Lung (tissue), 11 donors: ENCODE measurements at regions not wholly inside any gene's neighbourhood (a gene's known extent, or its start where the extent isn't known, plus 50 kb on each side); places are given as distances from the start of the nearest gene placed in this dataset.

Source experiments
- ATAC-seq: fragments of 200-7000 bp; cut with Tn5 transposase; one replicate; pipeline ENCODE4 v1.9.1; 2020; ENCODE audit warnings: moderate number of reproducible peaks; ENCODE audit not compliant: insufficient read depth, low FRiP score
- DNase-seq, 3 donors: peaks; one replicate each; pipeline ENCODE4 v3.0.0-alpha.2; 2013 to 2017
- H3K27ac ChIP-seq, 2 donors: one replicate each; pipeline ENCODE4 v1.5.1; 2013; ENCODE audit warnings: mild to moderate bottlenecking in 2 of 2, moderate library complexity in 2 of 2, control low read depth in 1 of 2, inconsistent platforms in 1 of 2, low read depth in 1 of 2, low read length in 1 of 2
- H3K27me3 ChIP-seq, 3 donors: one replicate each; pipeline ENCODE4 v1.5.1; 2013; ENCODE audit warnings: low read length in 2 of 3; ENCODE audit not compliant: control insufficient read depth in 3 of 3, insufficient read depth in 3 of 3
- H3K36me3 ChIP-seq, 4 donors: one replicate each; pipeline ENCODE4 v1.5.1; 2013; ENCODE audit warnings: low read length in 4 of 4, mild to moderate bottlenecking in 1 of 4, moderate library complexity in 1 of 4; ENCODE audit not compliant: control insufficient read depth in 4 of 4, insufficient read depth in 4 of 4
- H3K4me1 ChIP-seq, 5 donors: one replicate each; pipeline ENCODE4 v1.5.1; 2013; ENCODE audit warnings: low read length in 5 of 5, mild to moderate bottlenecking in 2 of 5, moderate library complexity in 1 of 5; ENCODE audit not compliant: control insufficient read depth in 5 of 5, insufficient read depth in 5 of 5
- H3K4me3 ChIP-seq: one replicate; pipeline ENCODE4 v1.5.1; 2013; ENCODE audit warnings: mild to moderate bottlenecking, control low read depth, moderate library complexity
- H3K9ac ChIP-seq, 2 donors: one replicate each; pipeline ENCODE4 v1.5.1; 2013; ENCODE audit warnings: low read length in 2 of 2, control low read depth in 1 of 2; ENCODE audit not compliant: insufficient read depth in 1 of 2
- H3K9me3 ChIP-seq, 4 donors: one replicate each; pipeline ENCODE4 v1.5.1; 2013; ENCODE audit warnings: low read length in 3 of 4, mild to moderate bottlenecking in 1 of 4, moderate library complexity in 1 of 4; ENCODE audit not compliant: control insufficient read depth in 4 of 4, insufficient read depth in 3 of 4
- CTCF ChIP-seq: IDR thresholded peaks from 2 replicates; pipeline ENCODE4 v1.5.1; 2012; ENCODE audit warnings: mild to moderate bottlenecking; ENCODE audit errors: control extremely low read depth, extremely low read depth
- WGBS, 2 donors: extraction: QIAGEN DNeasy Blood & Tissue Kit; methylation state at CpG; one replicate each; pipeline ENCODE4 v1.1.7; 2013; 5-methylcytosine and 5-hydroxymethylcytosine counted together
- donor health status: control.
- donor health status: control.
- donor health status: Bipolar disorder and iron deficiency.
- donor health status: healthy.
- donor health status: DM: yes; HTN: yes; CAD: no.

DNA sequence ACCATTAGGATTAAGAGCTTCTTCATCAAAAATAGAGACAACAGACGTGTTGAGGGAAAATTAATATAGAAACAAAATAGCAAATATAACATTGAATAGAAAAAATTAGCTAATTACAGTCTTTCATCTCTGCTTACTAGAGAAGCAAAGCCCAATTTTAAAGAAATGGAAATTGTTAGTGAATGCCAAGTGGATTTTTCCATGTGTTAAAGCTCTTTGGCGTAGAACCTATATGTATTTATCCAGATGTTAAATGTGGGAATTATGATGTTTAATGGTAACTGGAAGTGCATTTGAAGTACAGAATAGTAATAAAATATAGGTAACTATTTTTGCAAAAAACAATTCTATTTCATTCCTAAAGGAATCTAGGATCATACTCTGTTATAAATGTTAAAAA, 212.0 kb upstream of the COL3A1 start:
- Histone ChIP-seq H3K36me3 (no peaks in the 10 kb centered on the region), H3K4me3 (no peak overlapping the region), H3K27me3 (no peaks in the 10 kb centered on the region), H3K4me1 (peaks cover 0 to 3% (median 0%) of the 10 kb centered on the region in 5 donors), H3K9me3 (peaks cover 0 to 3% (median 1%) of the 10 kb centered on the region in 4 donors), H3K9ac (no peak overlapping the region), H3K27ac (no peak overlapping the region)
- ATAC-seq (no peak), DNase-seq (no peak)
- TF ChIP-seq CTCF = no peak
- 86 to 88% methylated on average over 2 of the region's 2 CpGs for WGBS, 2 donors

DNA sequence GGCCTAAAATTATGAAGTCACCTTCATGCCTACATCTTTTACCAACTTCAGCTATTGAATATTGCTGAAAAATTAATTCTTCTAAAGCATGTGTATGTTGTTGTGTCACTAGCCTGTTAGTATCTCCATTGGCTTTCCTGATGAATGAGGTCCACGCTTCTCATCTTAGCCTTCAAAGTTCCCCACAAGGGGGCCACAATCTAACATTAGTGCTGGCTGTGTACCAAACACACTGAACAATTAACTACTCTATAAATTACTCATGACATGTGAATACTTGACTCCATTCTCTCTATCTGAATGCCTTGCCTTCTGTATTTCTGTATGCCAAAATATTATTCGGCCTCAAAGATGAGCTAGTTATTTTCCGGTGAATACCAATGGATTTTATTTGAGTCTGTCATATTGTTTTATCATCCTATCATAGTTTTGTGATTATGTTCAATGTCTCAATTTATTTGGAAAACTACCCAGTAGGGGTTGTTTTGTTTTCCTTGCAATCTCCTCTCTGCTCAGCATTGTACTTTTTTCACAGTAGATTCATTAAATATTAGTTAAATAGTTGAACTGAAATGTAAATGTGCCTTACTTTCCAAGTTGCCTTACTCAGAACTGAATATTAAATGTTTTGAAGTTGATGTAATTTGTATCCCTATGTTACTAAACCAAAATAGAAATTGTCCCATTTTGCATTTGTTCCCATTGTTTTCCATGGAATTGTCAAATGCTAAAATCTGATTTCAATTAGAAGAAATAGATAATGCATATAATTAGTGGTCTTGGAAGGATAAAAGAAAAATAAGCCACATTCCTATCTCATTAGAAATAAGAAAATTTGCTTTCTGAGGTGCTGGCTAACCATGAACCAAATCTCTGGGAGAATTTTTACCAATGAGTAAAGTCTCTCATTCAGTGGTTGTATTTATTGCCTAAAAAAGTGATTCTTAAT, 208.4 kb upstream of the COL3A1 start:
- Histone ChIP-seq H3K27ac (no peak overlapping the region), H3K4me3 (no peak overlapping the region), H3K36me3 (no peaks in the 10 kb centered on the region), H3K27me3 (no peaks in the 10 kb centered on the region), H3K4me1 (peaks cover 0 to 3% (median 0%) of the 10 kb centered on the region in 5 donors), H3K9ac (no peak overlapping the region), H3K9me3 (no peaks in the 10 kb centered on the region)
- DNase-seq (peak in 1 of 3 donors; percentile 13), ATAC-seq (no peak)
- no peak for TF ChIP-seq CTCF
- 66 to 70% methylated on average over 3 of the region's 3 CpGs for WGBS, 2 donors

DNA sequence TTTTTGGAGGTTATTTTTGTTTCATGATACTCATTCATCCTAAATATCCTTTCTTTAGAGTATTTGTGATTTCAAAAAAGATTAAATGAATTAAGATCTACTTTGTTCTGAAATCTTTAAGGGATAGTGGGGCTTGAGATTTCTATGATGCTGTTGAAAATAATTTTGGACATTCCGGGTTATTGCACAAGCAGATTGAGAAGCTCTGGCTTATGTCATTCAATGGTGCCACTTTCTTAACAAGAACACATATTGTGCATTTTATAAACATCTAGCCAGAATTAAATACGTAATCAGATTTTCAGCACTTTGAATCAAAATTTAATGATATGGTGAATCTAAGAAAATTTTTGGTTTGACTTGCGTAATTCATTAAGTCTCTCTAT, 207.7 kb upstream of the COL3A1 start:
- Histone ChIP-seq H3K4me3 (no peak overlapping the region), H3K36me3 (no peaks in the 10 kb centered on the region), H3K27ac (no peak overlapping the region), H3K9ac (no peak overlapping the region), H3K4me1 (peaks cover 0 to 3% (median 0%) of the 10 kb centered on the region in 5 donors), H3K9me3 (no peaks in the 10 kb centered on the region), H3K27me3 (no peaks in the 10 kb centered on the region)
- WGBS, 2 donors = 91 to 95% methylated on average over 3 of the region's 3 CpGs
- no peak for ATAC-seq
- TF ChIP-seq CTCF = no peak
- DNase-seq = no peak
